Endothelial cell of umbilical vein (primary cell): ENCODE measurements at regions not wholly inside any gene's neighbourhood (a gene's known extent, or its start where the extent isn't known, plus 50 kb on each side); places are given as distances from the start of the nearest gene placed in this dataset.

Experiments used
- BruUV-seq: library from RNA; stranded (reverse); fragments of 400-500 nt; replicated peaks from 2 replicates; lab custom pipeline; 2021; lab: Mats Ljungman, UMichigan
- CTCF ChIA-PET: fragments of 300-600, 350-600 bp; sonication (Branson Sonifier 250); formaldehyde crosslinking; loops from one replicate; lab custom pipeline; 2021; ENCODE audit warnings: antibody characterized with exemption, inconsistent platforms; lab: Charles Lee
- POLR2A ChIA-PET: fragments of 300-600, 350-600 bp; sonication (Branson Sonifier 250); formaldehyde crosslinking; loops from one replicate; lab custom pipeline; 2021; ENCODE audit warnings: antibody characterized with exemption, inconsistent platforms; lab: Charles Lee
- DNase-seq: peaks from one replicate; pipeline ENCODE4 v3.0.0-alpha.2; 2011; ENCODE audit warnings: low read depth, low spot score
- FAIRE-seq: peaks from 2 replicates; lab custom pipeline; 2011; peaks lifted over from hg19 to GRCh38; lab: Jason Lieb, UNC
- H2AFZ ChIP-seq: 2 replicates; pipeline ENCODE4 v1.6.0; 2012; ENCODE audit warnings: low read depth, low read length, control low read depth, inconsistent platforms
- H3K27ac ChIP-seq: 2 replicates; pipeline ENCODE4 v1.5.1; 2011; ENCODE audit warnings: low read depth, mild to moderate bottlenecking, control low read depth, low read length, moderate library complexity; ENCODE audit not compliant: insufficient read depth
- H3K27me3 ChIP-seq, 2 experiments: 2 replicates each; pipeline versions ENCODE4 v1.6.0 to v1.6.1; 2011; ENCODE audit warnings: low read length in 2 of 2, mixed read lengths in 1 of 2; ENCODE audit not compliant: control insufficient read depth in 2 of 2, insufficient read depth in 2 of 2
- H3K36me3 ChIP-seq, 2 experiments: 2 replicates in 1 of 2; 3 replicates in 1 of 2; pipeline ENCODE4 v1.5.1; 2011; ENCODE audit warnings: low read length in 2 of 2, mild to moderate bottlenecking in 1 of 2, moderate library complexity in 1 of 2; ENCODE audit not compliant: control insufficient read depth in 2 of 2, insufficient read depth in 2 of 2; ENCODE audit errors: extremely low read depth in 1 of 2
- H3K4me1 ChIP-seq: 3 replicates; pipeline ENCODE4 v1.5.1; 2011; ENCODE audit warnings: mild to moderate bottlenecking, low read length; ENCODE audit not compliant: control insufficient read depth, insufficient read depth; ENCODE audit errors: extremely low read depth
- H3K4me2 ChIP-seq: 2 replicates; pipeline ENCODE4 v1.6.1; 2011; ENCODE audit warnings: low read length, control low read depth, mixed read lengths; ENCODE audit not compliant: insufficient read depth
- H3K4me3 ChIP-seq, 3 experiments: fragments of 200-600 bp in 1 of 3; sonication (generic), shearing (Covaris generic) in 1 of 3; replicated peaks in 1 of 3; 2 replicates each; pipeline ENCODE4 v1.5.1; 2011 to 2016; ENCODE audit warnings: control low read depth in 3 of 3, low read length in 3 of 3, mild to moderate bottlenecking in 2 of 3, inconsistent platforms in 1 of 3, low read depth in 1 of 3, moderate library complexity in 1 of 3; ENCODE audit not compliant: insufficient read depth in 1 of 3
- H3K79me2 ChIP-seq: 2 replicates; pipeline ENCODE4 v1.6.0; 2012; ENCODE audit warnings: low read length, inconsistent platforms; ENCODE audit not compliant: control insufficient read depth, insufficient read depth
- H3K9ac ChIP-seq: replicated peaks from 2 replicates; pipeline ENCODE3; 2011; ENCODE audit warnings: low read length, control low read depth; ENCODE audit not compliant: insufficient read depth; ENCODE audit errors: extremely low read depth
- H3K9me1 ChIP-seq: replicated peaks from 3 replicates; pipeline ENCODE4 v1.6.0; 2011; ENCODE audit warnings: mild to moderate bottlenecking, low read length; ENCODE audit not compliant: control insufficient read depth, insufficient read depth; ENCODE audit errors: extremely low read depth
- H3K9me3 ChIP-seq: replicated peaks from 2 replicates; pipeline ENCODE4 v1.5.1; 2012; ENCODE audit warnings: low read length, inconsistent platforms; ENCODE audit not compliant: control insufficient read depth, insufficient read depth
- H4K20me1 ChIP-seq: replicated peaks from 2 replicates; pipeline ENCODE3; 2011; ENCODE audit warnings: mild to moderate bottlenecking, low read length; ENCODE audit not compliant: control insufficient read depth, insufficient read depth; ENCODE audit errors: extremely low read depth
- CTCF ChIP-seq, 2 donors: IDR thresholded peaks; 1 replicate in 1 of 2; 2 replicates in 1 of 2; pipeline ENCODE4 v1.5.1; 2011; ENCODE audit warnings: low read length in 2 of 2, mild to moderate bottlenecking in 2 of 2, moderate library complexity in 2 of 2, control low read depth in 1 of 2, inconsistent platforms in 1 of 2, low read depth in 1 of 2; ENCODE audit not compliant: insufficient read depth in 1 of 2; ENCODE audit errors: extremely low read depth in 1 of 2
- EZH2 ChIP-seq: IDR thresholded peaks from 2 replicates; pipeline ENCODE4 v1.6.1; 2012; ENCODE audit warnings: borderline replicate concordance, low read depth, mild to moderate bottlenecking, moderate library complexity, low read length, inconsistent platforms; ENCODE audit not compliant: severe bottlenecking
- FOS ChIP-seq: IDR thresholded peaks from 2 replicates; pipeline ENCODE4 v1.6.1; 2011; ENCODE audit warnings: mild to moderate bottlenecking, low read length, moderate library complexity, borderline replicate concordance; ENCODE audit not compliant: insufficient read depth
- GATA2 ChIP-seq: IDR thresholded peaks from 2 replicates; pipeline ENCODE4 v1.7.0; 2011; ENCODE audit warnings: low read depth, mild to moderate bottlenecking, moderate library complexity, mixed read lengths, low read length; ENCODE audit not compliant: insufficient read length, insufficient read depth
- JUN ChIP-seq: IDR thresholded peaks from 2 replicates; pipeline ENCODE4 v1.6.1; 2011; ENCODE audit warnings: borderline replicate concordance, low read depth; ENCODE audit not compliant: insufficient read length, insufficient read depth
- MAX ChIP-seq: IDR thresholded peaks from 2 replicates; pipeline ENCODE4 v1.6.1; 2011; ENCODE audit not compliant: insufficient read depth, insufficient read length
- MYC ChIP-seq: IDR thresholded peaks from one replicate; pipeline ENCODE4 v1.6.1; 2011; ENCODE audit warnings: mild to moderate bottlenecking, low read depth, low read length
- POLR2A ChIP-seq: IDR thresholded peaks from 2 replicates; pipeline ENCODE4 v1.6.1; 2012; ENCODE audit warnings: low read depth, mild to moderate bottlenecking, control low read depth, low read length
- POLR2AphosphoS5 ChIP-seq: IDR thresholded peaks from 2 replicates; pipeline ENCODE4 v1.6.1; 2012; ENCODE audit warnings: low read depth, mild to moderate bottlenecking, control low read depth, low read length, moderate library complexity; ENCODE audit not compliant: insufficient read depth
- dilution Hi-C: fragments of 300-500 bp; cut with MboI; formaldehyde crosslinking; loops from one replicate; pipeline ENCODE4 v1.15.0; 2019; ENCODE audit warnings: low sequenced_read_pairs; ENCODE audit not compliant: extremely low pct_ligation_motif_present
- intact Hi-C: fragments of 100-400 bp; cut with micrococcal nuclease; formaldehyde crosslinking; loops from one replicate; pipeline ENCODE4 v1.10.0; 2022

- Histone ChIP-seq H2AFZ (no peak overlapping the region), H3K27me3 (no peaks in the 10 kb centered on the region), H3K9me3 (no peaks in the 10 kb centered on the region), H3K36me3 (no peaks in the 10 kb centered on the region), H3K27ac (no peak overlapping the region), H3K4me3 (no peak overlapping the region), H3K9ac (no peak overlapping the region), H3K4me2 (no peak overlapping the region), H4K20me1 (no peaks in the 10 kb centered on the region), H3K4me1 (no peaks in the 10 kb centered on the region), H3K9me1 (no peaks in the 10 kb centered on the region), H3K79me2 (no peaks in the 10 kb centered on the region)
- no peak for DNase-seq
- BruUV-seq = no TSS peak
- dilution Hi-C loops = no loop called here
- POLR2A ChIA-PET = no interaction called here
- TF ChIP-seq GATA2 (no peak), MAX (no peak), POLR2A (no peak), POLR2AphosphoS5 (no peak), CTCF (IDR thresholded peaks at IDR 0.05; ENCODE audit: extremely low read depth in 1 of 2, insufficient read depth in 1 of 2, low read depth in 1 of 2, low read length in 2 of 2) (no peak), JUN (no peak), FOS (no peak), EZH2 (no peak), MYC (no peak)
- CTCF ChIA-PET = no interaction called here
- no peak for FAIRE-seq
- intact Hi-C loops = no loop called here
Observed at GRCh38 chr9:24900179-24900578, 354.5 kb upstream of the IZUMO3 start.
